ENCODE measurements at regions not wholly inside any gene's neighbourhood (a gene's known extent, or its start where the extent isn't known, plus 50 kb on each side); places are given as distances from the start of the nearest gene placed in this dataset.

DNA sequence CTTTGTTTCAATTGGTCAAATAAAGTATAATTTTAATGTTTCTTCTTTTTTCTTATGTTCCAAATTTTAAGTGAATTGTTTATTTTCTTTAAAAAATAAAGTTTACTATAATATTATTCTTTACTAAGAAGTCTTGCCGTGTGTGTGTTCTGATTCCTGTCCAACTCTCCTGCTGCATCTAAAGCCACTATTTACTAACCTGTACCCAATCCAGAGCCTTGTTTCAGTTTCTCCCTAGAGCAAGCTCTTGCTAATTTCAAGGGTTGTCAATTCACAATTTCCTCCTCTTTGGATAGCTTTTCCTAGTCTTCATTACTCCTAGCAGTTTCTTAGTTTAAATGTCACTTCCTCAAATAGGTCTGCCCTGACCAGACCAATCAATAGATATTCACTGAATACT, 314.9 kb upstream of the SEMA3A start:
- TF ChIP-seq EZH2 (IDR thresholded peaks at IDR 0.05; ENCODE audit: insufficient read depth, poor library complexity, severe bottlenecking) (no peak), EZH2phosphoT487 (IDR thresholded peaks at IDR 0.05; ENCODE audit: insufficient read depth, low read depth) (no peak)

Measured in GM23248 (cell line).